ENCODE measurements at regions not wholly inside any gene's neighbourhood (a gene's known extent, or its start where the extent isn't known, plus 50 kb on each side); places are given as distances from the start of the nearest gene placed in this dataset.

GRCh38 chr16:87092958-87093357 lies 224.2 kb downstream of the C16orf95 start:
- intact Hi-C loops (cut with DNase I; ENCODE audit: low total_unique reads) = no loop called here
- H3K4me1 ChIP-seq = no peaks in the 10 kb centered on the region
- TF ChIP-seq CTCF (IDR thresholded peaks at IDR 0.05) = no peak
- no peak for TF ChIP-seq POLR2A (IDR thresholded peaks at IDR 0.05)
- H3K36me3 ChIP-seq (ENCODE audit: low read depth, missing control alignments) = no peaks in the 10 kb centered on the region
- no peak overlapping the region for H3K27ac ChIP-seq
- H3K27me3 ChIP-seq = no peaks in the 10 kb centered on the region
- H3K4me3 ChIP-seq = no peak overlapping the region
- 97 to 98% methylated on average over 5 of the region's 5 CpGs for WGBS, 2 donors
- no peaks in the 10 kb centered on the region for H3K9me3 ChIP-seq
- DNase-seq = no peak

- Histone ChIP-seq H3K4me3 (no peak overlapping the region), H3K4me1 (no peaks in the 10 kb centered on the region), H3K27ac (no peak overlapping the region), H3K9me3 (no peaks in the 10 kb centered on the region), H3K27me3 (no peaks in the 10 kb centered on the region), H3K36me3 (ENCODE audit: low read depth, missing control alignments) (no peaks in the 10 kb centered on the region)
- intact Hi-C loops (cut with DNase I; ENCODE audit: low total_unique reads) = no loop called here
- TF ChIP-seq CTCF (IDR thresholded peaks at IDR 0.05) = no peak
- no peak for TF ChIP-seq POLR2A (IDR thresholded peaks at IDR 0.05)
- 75 to 82% methylated on average over 14 to 18 of the region's 18 CpGs for WGBS, 2 donors
- DNase-seq = no peak
Measured at GRCh38 chr16:87093804-87094555, 223.2 kb downstream of the C16orf95 start.

DNA sequence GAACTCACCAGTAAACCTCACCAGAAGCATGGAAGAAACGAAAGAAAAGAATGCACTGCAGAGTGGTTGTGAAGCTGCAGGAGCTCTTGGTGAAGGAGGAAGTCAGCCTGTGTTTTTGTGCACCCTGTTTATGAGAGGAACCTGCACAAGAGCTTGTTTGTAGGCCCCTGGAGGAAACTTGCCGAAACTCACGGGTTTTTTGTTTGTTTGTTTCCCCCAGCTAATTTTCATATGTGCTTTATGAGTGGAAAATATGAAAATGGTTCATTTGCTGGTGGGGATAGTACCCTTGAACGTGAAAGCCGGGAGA lies 222.7 kb downstream of the C16orf95 start:
- TF ChIP-seq POLR2A (IDR thresholded peaks at IDR 0.05) (no peak), CTCF (IDR thresholded peaks at IDR 0.05) (no peak)
- H3K27me3 ChIP-seq = no peaks in the 10 kb centered on the region
- no peak overlapping the region for H3K27ac ChIP-seq
- no peak overlapping the region for H3K4me3 ChIP-seq
- H3K9me3 ChIP-seq = no peaks in the 10 kb centered on the region
- intact Hi-C loops (cut with DNase I; ENCODE audit: low total_unique reads) = no loop called here
- no peak for DNase-seq
- H3K36me3 ChIP-seq (ENCODE audit: low read depth, missing control alignments) = no peaks in the 10 kb centered on the region
- no peaks in the 10 kb centered on the region for H3K4me1 ChIP-seq
- WGBS, 2 donors = 84 to 92% methylated on average over 5 of the region's 5 CpGs

DNA sequence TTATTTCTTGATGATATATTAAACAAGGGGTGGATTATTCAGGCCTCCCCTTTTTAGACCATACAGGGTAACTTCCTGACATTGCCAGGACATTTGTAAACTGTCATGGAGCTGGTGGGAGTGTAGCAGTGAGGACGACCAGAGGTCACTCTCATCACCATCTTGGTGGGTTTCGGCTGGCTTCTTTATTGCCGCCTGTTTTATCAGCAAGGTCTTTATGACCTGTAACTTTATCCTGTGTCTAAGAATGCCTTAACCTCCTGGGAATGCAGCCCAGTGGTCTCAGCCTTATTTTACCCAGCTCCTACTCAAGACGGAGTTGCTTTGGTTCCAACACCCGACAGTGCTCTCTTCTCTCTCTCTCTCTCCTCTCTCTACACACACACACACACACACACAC lies 221.9 kb downstream of the C16orf95 start:
- Histone ChIP-seq H3K4me3 (no peak overlapping the region), H3K4me1 (no peaks in the 10 kb centered on the region)
- WGBS, 2 donors = 72 to 79% methylated on average over 5 of the region's 5 CpGs

More for the DNA sequence above, 221.9 kb downstream of the C16orf95 start:
- Histone ChIP-seq H3K36me3 (ENCODE audit: low read depth, missing control alignments) (no peaks in the 10 kb centered on the region), H3K9me3 (no peaks in the 10 kb centered on the region), H3K27me3 (no peaks in the 10 kb centered on the region), H3K27ac (no peak overlapping the region)
- intact Hi-C loops (cut with DNase I; ENCODE audit: low total_unique reads) = no loop called here
- no peak for DNase-seq
- TF ChIP-seq CTCF (IDR thresholded peaks at IDR 0.05) (no peak), POLR2A (IDR thresholded peaks at IDR 0.05) (no peak)
